ENCODE measurements at regions not wholly inside any gene's neighbourhood (a gene's known extent, or its start where the extent isn't known, plus 50 kb on each side); places are given as distances from the start of the nearest gene placed in this dataset.
"Not testable (repeated sequence)": the region's sequence is repeated elsewhere in the genome, so short reads cannot be mapped to it uniquely, and the experiment has no call there.

DNA sequence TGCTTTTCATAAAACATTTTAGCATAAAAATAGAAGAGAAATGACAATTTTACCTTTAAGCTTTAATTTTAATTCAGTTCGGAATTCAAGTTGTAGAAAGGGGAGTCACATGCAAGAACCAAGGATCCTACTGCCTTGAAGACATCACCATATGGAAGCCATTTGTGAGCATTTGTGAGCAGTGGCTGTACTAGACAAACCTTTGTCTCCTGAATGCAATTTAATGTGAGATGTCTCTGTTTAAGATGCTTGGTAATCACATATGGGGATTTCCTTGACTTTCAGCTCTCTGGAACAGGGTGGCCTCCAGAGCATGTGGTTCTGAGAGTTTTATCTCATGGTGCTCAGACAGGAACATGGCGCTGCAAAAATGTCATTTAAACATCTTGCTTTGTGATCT is 421.8 kb downstream of the NYAP2 start:
- intact Hi-C loops (cut with micrococcal nuclease), result no loop called here
- no peak for DNase-seq
- ATAC-seq, result no peak

DNA sequence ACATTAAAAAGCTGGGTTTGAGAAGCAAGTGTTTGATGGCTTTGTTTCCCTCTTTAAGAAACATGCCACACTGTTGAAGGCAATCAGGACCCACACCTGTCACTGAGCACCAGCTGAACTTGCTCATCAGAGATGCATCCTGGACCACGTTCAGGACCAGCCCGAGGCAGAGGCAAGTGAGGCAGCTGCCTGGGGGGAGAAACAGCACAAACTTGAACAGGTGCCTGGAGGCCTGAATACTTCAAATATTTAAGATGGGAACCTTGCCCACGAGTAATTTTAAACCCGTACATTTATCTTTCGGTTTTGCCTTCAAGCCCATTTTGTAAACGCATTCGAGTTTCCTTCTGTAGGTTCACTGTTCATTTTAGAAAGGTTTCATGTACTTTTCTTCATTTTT is 421.3 kb downstream of the NYAP2 start:
- intact Hi-C loops (cut with micrococcal nuclease), result no loop called here
- DNase-seq, result no peak
- no peak for ATAC-seq

DNA sequence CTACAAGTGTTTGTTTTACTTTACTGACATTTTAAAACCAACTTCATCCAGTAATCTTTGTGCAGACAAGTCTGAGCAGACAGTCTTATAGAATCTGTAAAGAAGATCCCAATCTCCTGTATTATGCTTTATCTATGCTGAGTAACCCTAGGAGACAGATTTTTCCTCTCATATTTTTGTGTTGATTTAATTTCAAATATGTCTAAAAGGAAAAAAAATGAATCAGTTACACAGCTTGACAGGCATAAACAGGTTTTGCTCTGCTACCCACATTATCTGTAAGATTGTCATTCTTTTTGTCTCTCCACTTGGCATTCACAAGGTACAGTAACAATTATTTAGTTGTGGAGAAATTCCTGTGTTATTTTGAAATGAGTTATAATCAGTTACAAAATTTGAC is 415.0 kb downstream of the NYAP2 start:
- DNase-seq (no peak), ATAC-seq (no peak)
- intact Hi-C loops (cut with micrococcal nuclease), result no loop called here

DNA sequence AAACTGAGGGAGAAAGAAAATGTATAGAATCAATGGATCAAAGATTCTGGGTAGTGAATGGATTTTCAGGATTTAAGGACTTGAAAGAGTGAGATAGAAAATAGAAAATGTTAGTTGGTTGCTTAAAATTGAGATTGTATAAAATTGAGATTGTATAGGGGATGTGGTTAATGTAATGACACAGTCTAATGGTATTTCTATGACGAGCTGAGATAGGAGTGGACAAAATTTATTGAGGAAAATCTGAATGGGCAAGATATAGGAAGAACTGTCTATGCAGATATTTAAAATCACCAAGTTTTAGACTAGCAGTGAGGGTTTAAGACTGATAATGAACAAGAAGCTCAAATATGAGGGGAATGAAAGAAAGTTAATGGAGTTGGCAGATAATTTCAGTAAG is 406.6 kb downstream of the NYAP2 start:
- intact Hi-C loops (cut with micrococcal nuclease), result no loop called here
- ATAC-seq (no peak), DNase-seq (no peak)

DNA sequence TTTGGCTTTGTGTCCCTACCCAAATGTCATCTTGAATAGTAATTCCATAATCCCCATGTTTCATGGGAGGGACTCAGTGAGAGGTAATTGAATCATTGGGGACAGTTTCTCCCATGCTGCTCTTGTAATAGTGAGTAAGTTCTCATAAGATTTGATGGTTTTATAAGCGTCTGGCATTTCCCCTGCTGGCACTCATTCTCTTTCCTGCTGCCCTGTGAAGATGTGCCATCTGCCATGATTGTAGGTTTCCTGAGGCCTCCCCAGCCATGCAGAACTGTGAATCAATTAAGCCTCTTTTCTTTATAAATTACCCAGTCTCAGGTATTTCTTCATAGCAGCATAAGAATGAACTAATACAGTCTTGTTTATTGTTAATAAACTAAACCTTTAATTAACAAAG is 402.6 kb downstream of the NYAP2 start:
- ATAC-seq; intact Hi-C loops (cut with micrococcal nuclease); DNase-seq: not testable (repeated sequence)

DNA sequence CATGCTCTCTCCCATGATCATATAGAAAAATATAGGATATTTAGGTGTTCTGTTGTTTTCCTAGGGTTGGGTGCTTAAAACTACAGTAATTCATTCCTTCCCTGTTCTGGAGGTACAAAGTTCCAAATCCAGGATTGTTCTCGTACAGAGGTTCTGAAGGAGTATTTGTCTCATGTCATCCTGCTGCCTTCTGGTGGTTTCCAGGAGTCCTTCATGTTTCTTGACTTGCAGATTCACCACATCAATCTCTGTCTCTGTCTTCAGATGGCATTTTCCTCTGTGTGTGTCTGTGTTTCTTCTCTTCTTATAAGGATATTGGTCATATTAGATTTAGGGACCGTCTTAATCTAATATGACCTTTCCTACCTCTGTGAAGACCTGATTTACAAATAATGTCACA is 397.9 kb downstream of the NYAP2 start:
- no peak for DNase-seq
- intact Hi-C loops (cut with micrococcal nuclease), result no loop called here

DNA sequence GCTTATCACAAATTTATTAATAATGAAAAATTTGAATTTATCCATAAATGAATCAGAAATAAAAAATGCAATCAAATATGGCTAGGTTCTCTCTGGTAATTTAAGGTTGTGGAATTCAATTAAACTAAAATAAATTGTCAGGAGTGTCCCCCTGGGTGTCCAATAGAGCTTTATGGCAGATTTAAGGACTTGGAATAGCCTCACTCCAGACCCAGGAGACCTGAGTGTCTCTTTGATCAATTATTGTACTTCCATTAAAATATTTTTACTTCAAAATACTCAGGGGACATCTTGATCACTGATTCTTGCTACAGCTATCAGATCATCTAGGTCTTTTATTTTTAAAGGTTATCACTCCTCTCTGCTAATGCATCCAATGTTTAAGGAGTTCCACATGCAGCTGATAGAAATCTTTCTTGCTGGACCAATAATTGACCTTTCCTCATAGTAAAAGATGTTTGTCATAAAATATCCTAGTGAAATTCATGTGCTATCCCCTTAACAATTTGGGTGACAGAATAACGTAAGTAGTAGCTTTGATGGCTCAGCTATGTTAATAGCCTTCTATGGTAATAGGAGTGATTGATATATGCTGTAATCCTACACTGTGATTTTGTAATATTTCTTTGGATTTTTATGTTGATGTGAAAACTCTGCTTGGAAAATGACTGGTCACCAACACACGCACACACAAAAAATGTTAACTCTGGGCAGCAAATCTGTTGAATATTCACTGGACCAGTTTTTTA is 395.3 kb downstream of the NYAP2 start:
- ATAC-seq, result no peak
- intact Hi-C loops (cut with micrococcal nuclease), result no loop called here
- no peak for DNase-seq

More for the DNA sequence above, 397.9 kb downstream of the NYAP2 start:
- no peak for ATAC-seq

DNA sequence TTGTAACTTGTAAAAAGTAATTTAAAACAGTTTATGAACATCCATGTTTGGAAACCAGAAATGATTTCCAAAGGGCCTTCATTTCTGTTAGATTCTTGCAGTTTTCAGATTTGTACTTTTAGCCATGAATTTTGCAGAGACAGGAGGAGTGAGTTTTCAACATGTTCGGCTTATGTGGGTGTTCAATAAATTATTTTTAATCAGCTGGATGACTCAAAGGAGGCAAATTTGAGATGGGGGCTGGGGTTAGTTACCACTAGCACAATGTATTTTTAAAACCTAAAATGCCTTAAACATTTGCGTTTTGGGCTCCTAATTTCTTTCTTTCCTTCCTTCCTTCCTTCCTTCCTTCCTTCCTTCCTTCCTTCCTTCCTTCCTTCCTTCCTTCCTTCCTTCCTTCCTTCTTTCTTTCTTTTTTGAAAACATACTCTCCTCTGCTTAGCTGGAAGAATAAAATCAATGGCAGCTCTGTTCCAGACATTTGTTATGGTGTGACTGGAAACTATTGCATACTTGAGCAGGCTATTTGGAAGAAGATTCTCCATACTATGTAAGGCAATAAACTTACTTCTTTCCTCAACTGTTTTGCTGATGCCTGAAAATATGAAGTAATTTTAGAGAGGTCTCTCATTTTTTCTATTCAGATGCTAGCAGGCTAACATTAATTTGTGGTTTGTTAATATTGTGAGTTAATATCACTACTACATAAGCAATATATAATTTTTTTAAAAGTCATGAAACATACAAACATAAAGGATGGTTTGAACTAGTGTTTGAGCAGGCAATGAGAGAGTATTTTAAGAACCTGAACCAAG is 394.4 kb downstream of the NYAP2 start:
- DNase-seq (no peak), ATAC-seq (no peak)
- intact Hi-C loops (cut with micrococcal nuclease), result no loop called here

DNA sequence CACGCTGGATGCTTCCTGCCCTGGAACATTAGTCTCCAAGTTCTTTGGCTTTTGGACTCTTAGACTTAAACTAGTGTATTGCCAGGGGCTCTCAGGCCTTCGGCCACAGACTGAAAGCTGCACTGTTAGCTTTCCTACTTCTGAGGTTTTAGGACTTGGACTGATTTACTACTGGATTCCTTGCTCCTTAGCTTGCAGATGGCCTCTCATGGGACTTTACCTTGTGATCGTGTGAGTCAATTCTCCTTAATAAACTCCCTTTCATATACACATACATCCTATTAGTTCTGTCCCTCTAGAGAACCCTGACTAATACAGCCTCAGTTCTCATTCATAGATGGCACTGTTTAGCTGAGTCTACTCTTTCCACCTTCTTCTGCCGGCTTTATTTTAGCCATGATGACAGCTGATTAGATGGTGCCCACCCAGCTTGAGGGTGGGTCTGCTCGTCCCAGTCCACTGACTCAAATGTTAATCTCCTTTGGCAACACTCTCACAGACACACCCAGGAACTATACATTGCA is 389.1 kb downstream of the NYAP2 start:
- DNase-seq (no peak), ATAC-seq (no peak)
- intact Hi-C loops (cut with micrococcal nuclease), result no loop called here

DNA sequence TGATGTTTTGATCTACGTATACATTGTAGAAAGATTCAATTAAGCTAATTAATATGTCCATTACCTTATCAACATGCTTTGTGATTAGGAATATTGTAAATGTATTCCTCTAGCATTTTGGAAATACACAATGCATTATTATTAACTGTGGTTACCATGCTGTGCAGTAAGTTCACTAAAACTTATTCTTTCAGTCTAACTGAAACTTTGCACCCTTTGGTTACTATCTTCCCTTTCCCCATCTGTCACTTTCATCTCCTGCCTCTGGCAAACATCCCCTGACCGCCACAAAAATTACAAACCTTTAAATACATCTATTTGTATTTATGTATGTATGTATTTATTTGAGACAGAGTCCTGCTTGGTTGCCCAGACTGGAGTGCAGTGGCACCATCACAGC is 388.0 kb downstream of the NYAP2 start:
- intact Hi-C loops (cut with micrococcal nuclease), result no loop called here
- DNase-seq (no peak), ATAC-seq (no peak)

DNA sequence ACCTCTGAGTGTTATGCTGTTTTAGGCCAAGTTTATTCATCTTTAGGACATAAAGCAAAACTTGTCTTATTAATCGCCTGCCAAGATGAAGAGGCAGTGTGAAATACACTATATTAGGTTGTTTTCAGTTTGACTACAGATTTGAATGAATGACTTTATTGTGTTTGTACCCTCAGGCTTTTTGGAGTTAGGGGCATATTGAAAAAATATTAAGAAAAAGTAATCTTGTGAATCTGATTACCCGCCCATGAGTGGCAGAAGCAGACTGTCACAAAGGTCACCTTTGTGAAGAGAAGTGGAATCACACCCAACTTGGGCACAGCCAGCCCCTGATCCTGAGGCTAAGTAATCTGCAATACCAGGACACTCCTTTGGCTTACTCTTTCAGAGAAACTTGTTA is 382.5 kb downstream of the NYAP2 start:
- DNase-seq (no peak), ATAC-seq (no peak)
- intact Hi-C loops (cut with micrococcal nuclease), result no loop called here

DNA sequence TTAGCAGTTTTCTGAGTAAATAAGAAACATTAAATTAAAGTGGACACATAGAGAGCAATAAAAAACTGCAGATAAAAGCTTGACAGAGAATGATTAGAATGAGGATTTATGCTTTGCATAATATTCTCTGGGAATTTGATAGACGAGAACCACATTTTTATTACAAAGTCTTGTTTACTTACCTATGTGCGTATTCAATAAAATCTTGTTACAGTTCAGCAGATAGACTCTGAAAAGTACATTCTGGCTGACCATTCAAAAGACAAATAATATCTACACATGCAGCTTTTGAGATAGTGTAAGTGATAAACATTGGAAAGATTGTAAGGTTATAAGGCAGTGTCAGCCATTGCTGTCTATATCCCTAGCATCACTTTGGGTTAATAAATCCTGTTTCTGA is 381.6 kb downstream of the NYAP2 start:
- intact Hi-C loops (cut with micrococcal nuclease), result no loop called here
- ATAC-seq (no peak), DNase-seq (no peak)

DNA sequence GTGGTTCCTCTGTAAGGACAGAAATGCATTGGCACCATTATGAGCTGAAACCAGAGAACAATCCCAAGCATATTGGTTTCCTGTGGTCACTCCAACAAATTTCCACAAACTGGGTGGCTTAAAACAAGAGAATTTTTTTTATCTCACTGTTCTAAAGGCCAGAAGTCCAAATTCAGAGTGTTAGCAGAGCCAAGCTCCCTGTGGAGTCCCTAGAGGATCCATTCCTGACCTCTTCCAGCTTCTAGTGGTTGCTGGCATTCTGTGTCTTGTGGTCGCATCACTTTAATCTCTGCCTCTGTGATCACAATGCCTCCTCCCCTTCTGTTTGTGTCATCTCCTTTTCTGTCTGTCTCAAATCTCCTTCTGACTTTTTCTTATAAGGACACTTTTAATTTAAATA is 380.3 kb downstream of the NYAP2 start:
- DNase-seq (no peak), ATAC-seq (peak; percentile 45)
- intact Hi-C loops (cut with micrococcal nuclease), result no loop called here

DNA sequence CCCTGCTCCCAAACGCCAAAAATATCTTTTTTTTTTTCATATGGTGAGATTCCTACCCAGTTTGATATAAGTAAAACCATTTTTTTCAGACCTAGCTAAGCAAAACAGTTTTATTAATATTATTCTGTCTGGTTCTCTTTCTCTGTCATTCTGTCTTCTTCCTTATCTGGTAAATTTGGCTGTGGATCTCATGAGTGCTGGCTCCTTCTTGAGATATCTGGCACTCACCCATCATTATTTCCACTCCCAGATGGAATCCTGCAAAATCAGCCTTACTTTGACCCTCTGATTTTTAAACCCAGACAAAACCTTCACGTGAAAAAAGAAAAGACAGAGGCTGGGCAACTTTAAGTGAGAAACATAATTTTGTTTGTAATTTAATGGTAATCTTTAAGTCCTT is 373.6 kb downstream of the NYAP2 start:
- intact Hi-C loops (cut with micrococcal nuclease), result no loop called here
- no peak for DNase-seq
- peak; percentile 57 for ATAC-seq

DNA sequence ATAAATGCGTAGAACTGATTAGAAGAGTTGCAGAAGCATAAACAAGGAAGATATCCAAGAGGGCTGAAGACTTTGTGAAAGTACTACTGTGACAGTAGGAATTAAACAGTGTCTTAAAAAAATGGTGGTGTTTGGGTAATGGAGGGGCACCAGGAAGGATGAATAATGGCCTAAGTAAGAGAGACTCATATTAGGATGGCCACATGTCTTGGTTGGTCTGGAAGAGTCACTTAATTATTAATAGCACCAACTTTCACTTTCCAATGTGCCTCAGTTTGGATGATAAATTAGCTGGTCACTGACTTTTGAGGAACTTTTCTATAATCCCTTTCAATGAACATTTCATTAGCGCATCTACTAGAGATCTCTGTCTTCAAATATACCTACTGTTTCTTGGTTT is 372.2 kb downstream of the NYAP2 start:
- ATAC-seq (no peak), DNase-seq (no peak)
- intact Hi-C loops (cut with micrococcal nuclease), result no loop called here

DNA sequence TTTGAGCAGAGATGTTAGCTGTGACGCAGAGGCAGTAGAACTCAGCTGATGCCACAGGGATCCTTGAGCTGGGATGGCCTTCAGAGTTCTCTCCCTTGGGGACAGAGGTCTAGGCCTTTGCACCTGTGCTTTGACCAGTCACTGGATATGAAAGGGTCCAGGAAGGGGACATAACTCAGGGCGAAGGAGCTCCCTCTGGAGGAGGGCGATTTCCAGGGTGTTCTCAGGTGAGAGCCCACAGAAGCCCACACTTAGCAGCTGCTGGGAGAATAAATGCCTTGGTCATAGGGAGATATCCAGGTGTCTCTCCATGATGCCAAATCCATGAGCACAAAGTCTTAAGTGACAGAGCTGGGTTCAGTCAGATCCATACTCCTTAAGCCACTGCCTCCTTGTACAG is 369.2 kb downstream of the NYAP2 start:
- no peak for ATAC-seq
- DNase-seq, result no peak
- intact Hi-C loops (cut with micrococcal nuclease), result no loop called here

DNA sequence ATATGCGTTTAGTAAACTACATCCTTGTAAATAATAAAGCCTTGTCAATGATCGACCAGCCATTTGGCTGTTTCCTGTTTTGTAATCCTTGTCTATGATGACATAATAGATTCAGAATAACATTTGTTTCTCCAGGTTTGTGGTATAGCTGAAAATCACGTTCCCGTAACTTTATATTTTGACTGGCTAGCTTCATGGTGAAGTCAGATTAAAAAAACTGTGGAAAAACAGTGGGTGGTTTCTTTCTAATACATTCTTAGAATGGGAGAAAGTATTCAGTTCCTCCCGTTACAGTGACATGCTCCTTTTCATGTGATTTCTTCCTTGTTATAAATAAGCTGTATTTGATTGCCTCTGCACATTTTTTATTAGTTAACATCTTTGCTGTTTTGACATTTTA is 366.9 kb downstream of the NYAP2 start:
- no peak for ATAC-seq
- no peak for DNase-seq
- intact Hi-C loops (cut with micrococcal nuclease), result no loop called here

DNA sequence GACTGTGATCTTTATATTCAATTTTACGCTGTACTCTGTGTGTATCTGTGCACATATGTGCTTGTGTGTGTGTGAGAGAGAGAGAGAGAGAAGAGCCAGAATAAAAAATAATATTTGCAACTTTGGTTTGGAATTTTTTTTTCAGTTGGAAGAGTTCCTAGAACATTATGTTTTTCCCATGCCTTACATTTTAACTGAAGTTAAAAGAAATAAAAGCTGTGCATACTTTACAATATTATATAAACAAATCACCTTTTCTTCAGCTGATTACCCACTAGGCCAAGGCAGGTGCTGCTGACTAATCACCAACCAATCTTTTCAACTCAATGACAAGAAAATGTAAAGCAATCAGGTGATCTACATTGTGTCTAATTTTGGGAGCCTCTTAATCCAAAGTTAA is 366.3 kb downstream of the NYAP2 start:
- DNase-seq (no peak), ATAC-seq (no peak)
- intact Hi-C loops (cut with micrococcal nuclease), result no loop called here

DNA sequence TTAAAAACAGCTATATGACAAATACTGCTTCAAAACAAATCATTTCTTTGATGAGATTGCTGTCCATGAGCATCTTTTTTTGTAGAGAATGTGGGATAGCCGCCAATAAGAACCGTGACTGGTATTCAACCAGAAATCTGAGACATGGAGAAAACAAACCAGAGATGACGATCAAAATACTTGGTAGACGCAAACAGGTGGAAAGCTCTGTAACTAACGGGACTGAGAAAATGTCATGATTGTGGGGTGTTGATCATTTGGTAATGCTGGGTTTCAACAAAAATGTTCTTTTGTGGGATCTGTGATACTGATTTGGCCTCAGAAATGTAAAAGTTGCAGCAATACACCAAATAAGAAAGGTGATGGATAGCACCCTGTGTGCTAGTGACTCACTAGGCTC is 364.8 kb downstream of the NYAP2 start:
- no peak for DNase-seq
- intact Hi-C loops (cut with micrococcal nuclease), result no loop called here
- no peak for ATAC-seq

DNA sequence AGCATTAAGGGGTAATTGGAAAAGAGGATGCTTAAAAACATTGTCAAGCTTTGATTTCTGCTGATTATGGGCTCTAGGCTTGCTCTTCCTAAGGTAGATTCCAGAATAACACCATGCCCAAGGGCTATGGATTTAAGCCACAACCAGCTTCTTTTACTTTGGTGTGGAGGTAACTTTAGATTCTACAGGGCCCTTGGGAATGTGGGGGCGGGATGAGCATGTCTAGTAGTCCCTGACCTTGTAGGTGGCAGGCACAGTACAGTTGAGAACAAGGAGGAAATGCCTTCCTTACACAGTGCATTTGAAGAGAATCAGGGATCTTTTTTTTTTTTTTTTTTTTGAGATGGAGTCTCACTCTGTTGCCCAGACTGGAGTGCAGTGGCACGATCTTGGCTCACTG is 364.2 kb downstream of the NYAP2 start:
- intact Hi-C loops (cut with micrococcal nuclease), result no loop called here
- ATAC-seq, result no peak
- DNase-seq, result no peak

DNA sequence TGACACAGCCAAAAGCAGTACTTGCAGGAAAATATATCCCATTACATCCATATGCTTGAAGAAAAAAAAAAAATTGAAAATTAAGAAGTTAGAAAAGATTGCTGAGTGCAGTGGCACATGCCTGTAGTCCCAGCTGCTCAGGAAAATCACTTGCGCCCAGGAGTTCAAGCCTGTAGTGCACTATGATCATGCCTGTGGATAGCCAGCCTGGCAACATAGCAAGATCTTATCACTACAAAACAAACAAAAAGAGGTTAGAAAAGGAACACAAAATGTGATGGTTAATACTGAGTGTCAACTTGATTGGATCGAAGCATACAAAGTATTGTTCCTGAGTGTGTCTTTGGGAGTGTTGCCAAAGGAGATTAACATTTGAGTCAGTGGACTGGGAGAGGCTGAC is 361.9 kb downstream of the NYAP2 start:
- ATAC-seq (no peak), DNase-seq (no peak)
- intact Hi-C loops (cut with micrococcal nuclease), result no loop called here
